SK-N-SH (cell line): ENCODE measurements at regions not wholly inside any gene's neighbourhood (a gene's known extent, or its start where the extent isn't known, plus 50 kb on each side); places are given as distances from the start of the nearest gene placed in this dataset.

Source experiments
- CTCF ChIA-PET: fragments of 300-600, 350-600 bp; formaldehyde crosslinking; extraction: SDS; loops from one replicate; lab custom pipeline; 2021; lab: Yijun Ruan, JAX
- POLR2A ChIA-PET: fragments of 350-600 bp; sonication (Branson Sonifier 250); formaldehyde crosslinking; extraction: SDS; loops from one replicate; lab custom pipeline; 2020; ENCODE audit warnings: antibody characterized with exemption, inconsistent platforms; lab: Yijun Ruan, JAX
- DNase-seq: peaks from one replicate; pipeline ENCODE4 v3.0.0; 2012
- H2AFZ ChIP-seq: fragments of 200-600 bp; sonication (generic); 2 replicates; pipeline ENCODE4 v1.8.1; 2016; ENCODE audit warnings: antibody characterized with exemption, mild to moderate bottlenecking, low read depth
- H3F3A ChIP-seq: fragments of 200-600 bp; sonication (generic); replicated peaks from 2 replicates; pipeline ENCODE3; 2016; ENCODE audit warnings: antibody characterized with exemption, mild to moderate bottlenecking; ENCODE audit not compliant: insufficient read depth
- H3K27ac ChIP-seq, 2 experiments: fragments of 200-500 bp in 1 of 2; fragments of 200-600 bp in 1 of 2; sonication (Bioruptor generic) in 1 of 2; sonication (generic), shearing (Covaris generic) in 1 of 2; 2 replicates each; pipeline versions ENCODE4 v1.5.1 to v1.6.1; 2014 to 2016; ENCODE audit warnings: low read depth in 2 of 2, inconsistent platforms in 1 of 2, low read length in 1 of 2, mild to moderate bottlenecking in 1 of 2, mixed read lengths in 1 of 2
- H3K27me3 ChIP-seq: fragments of 200-600 bp; sonication (generic), shearing (Covaris generic); 2 replicates; pipeline ENCODE4 v1.6.1; 2016; ENCODE audit warnings: mixed run types; ENCODE audit not compliant: insufficient read depth
- H3K36me3 ChIP-seq, 2 experiments: fragments of 200-500 bp in 1 of 2; fragments of 200-600 bp in 1 of 2; sonication (Bioruptor generic) in 1 of 2; sonication (generic) in 1 of 2; replicated peaks in 1 of 2; 2 replicates each; pipeline versions ENCODE3 to v1.5.1; 2014 to 2016; ENCODE audit warnings: low read length in 1 of 2, mild to moderate bottlenecking in 1 of 2; ENCODE audit not compliant: insufficient read depth in 2 of 2, control insufficient read depth in 1 of 2
- H3K4me1 ChIP-seq, 2 experiments: fragments of 200-500 bp in 1 of 2; fragments of 200-600 bp in 1 of 2; sonication (Bioruptor generic) in 1 of 2; sonication (generic), shearing (Covaris generic) in 1 of 2; 2 replicates each; pipeline versions ENCODE4 v1.5.1 to v1.6.1; 2014 to 2016; ENCODE audit warnings: low read depth in 1 of 2, low read length in 1 of 2, mixed run types in 1 of 2; ENCODE audit not compliant: insufficient read depth in 2 of 2, control insufficient read depth in 1 of 2
- H3K4me2 ChIP-seq: fragments of 200-600 bp; sonication (generic), shearing (Covaris generic); 2 replicates; pipeline ENCODE4 v1.6.1; 2017; ENCODE audit warnings: mixed run types
- H3K4me3 ChIP-seq, 2 experiments: fragments of 200-500 bp in 1 of 2; fragments of 200-600 bp in 1 of 2; sonication (Bioruptor generic) in 1 of 2; sonication (generic), shearing (Covaris generic) in 1 of 2; 2 replicates each; pipeline versions ENCODE4 v1.5.1 to v1.8.1; 2014 to 2016; ENCODE audit warnings: low read depth in 2 of 2, inconsistent platforms in 1 of 2, low read length in 1 of 2, mild to moderate bottlenecking in 1 of 2, mixed read lengths in 1 of 2, moderate library complexity in 1 of 2
- H3K79me2 ChIP-seq: fragments of 200-600 bp; sonication (generic); 2 replicates; pipeline ENCODE4 v1.8.1; 2017; ENCODE audit warnings: mild to moderate bottlenecking; ENCODE audit not compliant: insufficient read depth
- H3K9ac ChIP-seq: fragments of 200-600 bp; sonication (generic); 2 replicates; pipeline ENCODE4 v1.6.1; 2017; ENCODE audit warnings: mixed run types
- H3K9me2 ChIP-seq: fragments of 200-600 bp; sonication (generic); 2 replicates; pipeline ENCODE4 v1.6.1; 2017; ENCODE audit warnings: mixed run types
- H3K9me3 ChIP-seq: fragments of 200-600 bp; sonication (generic); 2 replicates; pipeline ENCODE4 v1.6.1; 2017; ENCODE audit warnings: mixed run types, mild to moderate bottlenecking, moderate library complexity
- H4K20me1 ChIP-seq: fragments of 200-600 bp; sonication (generic); 2 replicates; pipeline ENCODE4 v1.6.1; 2017; ENCODE audit warnings: mild to moderate bottlenecking, mixed run types; ENCODE audit not compliant: insufficient read depth
- CHD2 ChIP-seq: fragments of 150-350 bp; IDR thresholded peaks from 2 replicates; pipeline ENCODE4 v1.6.1; 2018; ENCODE audit warnings: low read length; ENCODE audit not compliant: partially characterized antibody
- CTCF ChIP-seq: fragments of 200-600 bp; sonication (generic); IDR thresholded peaks from 2 replicates; pipeline ENCODE4 v1.6.1; 2017; ENCODE audit warnings: antibody characterized with exemption, mild to moderate bottlenecking, moderate library complexity
- EZH2phosphoT487 ChIP-seq: fragments of 200-600 bp; sonication (generic); IDR thresholded peaks from 2 replicates; pipeline ENCODE4 v1.6.1; 2017; ENCODE audit warnings: low read depth, mixed run types, mild to moderate bottlenecking, antibody characterized with exemption, moderate library complexity, borderline replicate concordance
- FOSL2 ChIP-seq: IDR thresholded peaks from 2 replicates; pipeline ENCODE4 v1.4.0; 2012; ENCODE audit warnings: low read depth, mild to moderate bottlenecking, moderate library complexity, borderline replicate concordance
- FOXJ3 ChIP-seq: sonication (generic); formaldehyde crosslinking; IDR thresholded peaks from 2 replicates; pipeline ENCODE4 v1.5.1; 2020; ENCODE audit warnings: mild to moderate bottlenecking, missing genetic modification reagents
- GABPA ChIP-seq: IDR thresholded peaks from 2 replicates; pipeline ENCODE4 v1.4.0; 2012; ENCODE audit warnings: low read depth, mild to moderate bottlenecking
- GATA2 ChIP-seq: sonication (generic); formaldehyde crosslinking; IDR thresholded peaks from 2 replicates; pipeline ENCODE4 v1.5.0; 2020; ENCODE audit warnings: mild to moderate bottlenecking, missing genetic modification reagents
- IRF3 ChIP-seq: fragments of 150-350 bp; IDR thresholded peaks from 2 replicates; pipeline ENCODE4 v1.6.1; 2016; ENCODE audit warnings: mild to moderate bottlenecking, low read depth, low read length
- JUND ChIP-seq: IDR thresholded peaks from 2 replicates; pipeline ENCODE4 v1.4.0; 2012
- NFIC ChIP-seq: IDR thresholded peaks from 2 replicates; pipeline ENCODE4 v1.4.0; 2012; ENCODE audit warnings: borderline replicate concordance
- NRF1 ChIP-seq: IDR thresholded peaks from 2 replicates; pipeline ENCODE4 v1.6.1; 2012; ENCODE audit warnings: low read depth, mild to moderate bottlenecking, low read length
- PBX3 ChIP-seq: IDR thresholded peaks from 2 replicates; pipeline ENCODE4; 2012
- POLR2AphosphoS5 ChIP-seq: IDR thresholded peaks from 2 replicates; pipeline ENCODE4 v1.6.1; 2012; ENCODE audit warnings: low read depth, low read length
- RAD21 ChIP-seq: IDR thresholded peaks from 2 replicates; pipeline ENCODE4 v1.6.1; 2012; ENCODE audit warnings: mild to moderate bottlenecking, low read length
- RCOR1 ChIP-seq: fragments of 150-350 bp; IDR thresholded peaks from 2 replicates; pipeline ENCODE4 v1.6.1; 2017; ENCODE audit warnings: antibody characterized with exemption, low read length
- REST ChIP-seq: IDR thresholded peaks from 2 replicates; pipeline ENCODE4 v1.6.1; 2012; ENCODE audit warnings: mild to moderate bottlenecking, low read depth, low read length, moderate library complexity
- RFX5 ChIP-seq: IDR thresholded peaks from 2 replicates; pipeline ENCODE4 v1.6.1; 2012; ENCODE audit warnings: mild to moderate bottlenecking, improper control_type of control experiment, low read length
- RXRA ChIP-seq: IDR thresholded peaks from 2 replicates; pipeline ENCODE4 v1.4.0; 2012; ENCODE audit warnings: low read depth, mild to moderate bottlenecking, borderline replicate concordance
- SIN3A ChIP-seq: IDR thresholded peaks from 2 replicates; pipeline ENCODE4 v1.6.1; 2012; ENCODE audit warnings: low read depth, mild to moderate bottlenecking, low read length, moderate library complexity, borderline replicate concordance
- SMC3 ChIP-seq: IDR thresholded peaks from 2 replicates; pipeline ENCODE4 v1.6.1; 2012; ENCODE audit warnings: low read depth, low read length, improper control_type of control experiment
- TAF1 ChIP-seq: IDR thresholded peaks from 2 replicates; pipeline ENCODE4 v1.6.1; 2012; ENCODE audit warnings: low read depth, mild to moderate bottlenecking, low read length, moderate library complexity, borderline replicate concordance
- TCF12 ChIP-seq: IDR thresholded peaks from 2 replicates; pipeline ENCODE4 v1.4.0; 2012
- USF1 ChIP-seq: IDR thresholded peaks from 2 replicates; pipeline ENCODE4 v1.4.0; 2012; ENCODE audit warnings: low read depth, borderline replicate concordance
- YY1 ChIP-seq: IDR thresholded peaks from 2 replicates; pipeline ENCODE4 v1.4.0; 2012; ENCODE audit warnings: low read depth, mild to moderate bottlenecking

GRCh38 chr2:116145031-116145430 is 1669.5 kb upstream of the DDX18 start (continued):
- TF ChIP-seq GABPA (no peak), FOSL2 (no peak), IRF3 (no peak), SMC3 (no peak), PBX3 (no peak), CHD2 (no peak), RAD21 (no peak), RFX5 (no peak), NRF1 (no peak), EZH2phosphoT487 (no peak)

GRCh38 chr2:116148361-116148760 is 1666.1 kb upstream of the DDX18 start:
- Histone ChIP-seq H3K4me3 (no peak overlapping the region), H3K79me2 (no peaks in the 10 kb centered on the region), H3K9me2 (no peaks in the 10 kb centered on the region), H3K4me1 (no peaks in the 10 kb centered on the region), H3K9ac (no peak overlapping the region), H3K27me3 (no peaks in the 10 kb centered on the region), H3K36me3 (no peaks in the 10 kb centered on the region), H4K20me1 (no peaks in the 10 kb centered on the region), H3K27ac (no peak overlapping the region), H3K4me2 (no peak overlapping the region), H3F3A (no peaks in the 10 kb centered on the region), H2AFZ (no peak overlapping the region), H3K9me3 (peaks cover 4% of the 10 kb centered on the region; the same call in 1 of the 2 replicates)
- no peak for DNase-seq
- POLR2A ChIA-PET: no interaction called here
- CTCF ChIA-PET: no interaction called here
- TF ChIP-seq SMC3 (no peak), USF1 (no peak), POLR2AphosphoS5 (no peak), FOSL2 (no peak), RXRA (no peak), IRF3 (no peak), JUND (no peak), TAF1 (no peak), RCOR1 (no peak), TCF12 (no peak), CTCF (no peak), SIN3A (no peak), NFIC (no peak), YY1 (no peak), REST (no peak), GATA2 (CRISPR knock-in tag) (no peak), GABPA (no peak), FOXJ3 (CRISPR knock-in tag) (no peak)
